ENCODE measurements at regions not wholly inside any gene's neighbourhood (a gene's known extent, or its start where the extent isn't known, plus 50 kb on each side); places are given as distances from the start of the nearest gene placed in this dataset.

- ChIA-PET POLR2A (ENCODE audit: low non-redundant PET) (no interaction called here), CTCF (interaction anchor here (0.6 to 1.3 kb wide), 2 partner anchors 162 to 178 kb away, joined by 3 to 7 read pairs; no protein-coding TSS in a partner anchor)
- no peaks in the 10 kb centered on the region for H3K36me3 ChIP-seq (ENCODE audit: insufficient read depth, low read length, poor library complexity, severe bottlenecking)
- no peaks in the 10 kb centered on the region for H3K9me3 ChIP-seq (ENCODE audit: low read depth, low read length, poor library complexity, severe bottlenecking)
- intact Hi-C loops (cut with micrococcal nuclease; ENCODE audit: unreplicated experiment) = loop anchor here (5.0 kb wide), 1 partner anchor 164 kb away; no protein-coding TSS in a partner anchor
- no peaks in the 10 kb centered on the region for H3K4me1 ChIP-seq (ENCODE audit: insufficient read depth, low read length, poor library complexity, severe bottlenecking)
- no peak overlapping the region for H3K4me3 ChIP-seq (ENCODE audit: low read depth, low read length, poor library complexity, severe bottlenecking)
- no peak overlapping the region for H3K27ac ChIP-seq (ENCODE audit: low read depth, low read length, poor library complexity, severe bottlenecking)
- DNase-seq (ENCODE audit: low spot score) = peak; percentile 14
- no TSS peak for BruUV-seq (replicated peaks)
- TF ChIP-seq CTCF (conservative IDR thresholded peaks at IDR 0.05; ENCODE audit: low read depth, low read length) = no peak; the same call in 1 of the 2 replicates
- TF ChIP-seq EZH2 (IDR thresholded peaks at IDR 0.05; ENCODE audit: borderline replicate concordance, low read depth, low read length, poor library complexity, severe bottlenecking) = no peak
- peaks cover 5% of the 10 kb centered on the region for H3K27me3 ChIP-seq (replicated peaks; ENCODE audit: insufficient read depth, low read depth, low read length, poor library complexity)
Measured at GRCh38 chr10:91088300-91089140, 131.9 kb upstream of the PCGF5 start.

- POLR2A ChIA-PET (ENCODE audit: low non-redundant PET) = no interaction called here
Measured at GRCh38 chr10:91090761-91091529, 129.5 kb upstream of the PCGF5 start.

GRCh38 chr10:91091780-91092179 is 128.7 kb upstream of the PCGF5 start:
- Histone ChIP-seq H3K9me3 (ENCODE audit: low read depth, low read length, poor library complexity, severe bottlenecking) (no peaks in the 10 kb centered on the region), H3K36me3 (ENCODE audit: insufficient read depth, low read length, poor library complexity, severe bottlenecking) (no peaks in the 10 kb centered on the region), H3K27me3 (replicated peaks; ENCODE audit: insufficient read depth, low read depth, low read length, poor library complexity) (peaks cover 5% of the 10 kb centered on the region), H3K4me3 (ENCODE audit: low read depth, low read length, poor library complexity, severe bottlenecking) (no peak overlapping the region), H3K4me1 (ENCODE audit: insufficient read depth, low read length, poor library complexity, severe bottlenecking) (no peaks in the 10 kb centered on the region), H3K27ac (ENCODE audit: low read depth, low read length, poor library complexity, severe bottlenecking) (no peak overlapping the region)
- DNase-seq (ENCODE audit: low spot score) = no peak
- intact Hi-C loops (cut with micrococcal nuclease; ENCODE audit: unreplicated experiment) = no loop called here
- ChIA-PET POLR2A (ENCODE audit: low non-redundant PET) (no interaction called here), CTCF (no interaction called here)
- TF ChIP-seq CTCF (conservative IDR thresholded peaks at IDR 0.05; ENCODE audit: low read depth, low read length) = no peak
- no peak for TF ChIP-seq EZH2 (IDR thresholded peaks at IDR 0.05; ENCODE audit: borderline replicate concordance, low read depth, low read length, poor library complexity, severe bottlenecking)
- BruUV-seq (replicated peaks) = no TSS peak

More at GRCh38 chr10:91090761-91091529, 129.5 kb upstream of the PCGF5 start:
- CTCF ChIA-PET = no interaction called here
- BruUV-seq (replicated peaks) = no TSS peak
- H3K27ac ChIP-seq (ENCODE audit: low read depth, low read length, poor library complexity, severe bottlenecking) = no peak overlapping the region
- H3K4me3 ChIP-seq (ENCODE audit: low read depth, low read length, poor library complexity, severe bottlenecking) = no peak overlapping the region
- intact Hi-C loops (cut with micrococcal nuclease; ENCODE audit: unreplicated experiment) = no loop called here
- no peaks in the 10 kb centered on the region for H3K9me3 ChIP-seq (ENCODE audit: low read depth, low read length, poor library complexity, severe bottlenecking)
- TF ChIP-seq CTCF (conservative IDR thresholded peaks at IDR 0.05; ENCODE audit: low read depth, low read length) = peak; percentile 32
- no peak for TF ChIP-seq EZH2 (IDR thresholded peaks at IDR 0.05; ENCODE audit: borderline replicate concordance, low read depth, low read length, poor library complexity, severe bottlenecking)
- no peaks in the 10 kb centered on the region for H3K4me1 ChIP-seq (ENCODE audit: insufficient read depth, low read length, poor library complexity, severe bottlenecking)
- H3K36me3 ChIP-seq (ENCODE audit: insufficient read depth, low read length, poor library complexity, severe bottlenecking) = no peaks in the 10 kb centered on the region
- peaks cover 5% of the 10 kb centered on the region for H3K27me3 ChIP-seq (replicated peaks; ENCODE audit: insufficient read depth, low read depth, low read length, poor library complexity)
- DNase-seq (ENCODE audit: low spot score) = peak; percentile 7

Measured in A673 (cell line).